SK-N-SH treated with all-trans-retinoic acid at 6 μM for 48 hours (cell line): ENCODE measurements at regions not wholly inside any gene's neighbourhood (a gene's known extent, or its start where the extent isn't known, plus 50 kb on each side); places are given as distances from the start of the nearest gene placed in this dataset.
"Not testable (repeated sequence)": the region's sequence is repeated elsewhere in the genome, so short reads cannot be mapped to it uniquely, and the experiment has no call there.

Source experiments
- ATAC-seq: fragments of 200-7000 bp; cut with Tn5 transposase; 3 replicates; pipeline ENCODE4 v1.9.1; 2020; ENCODE audit warnings: mild to moderate bottlenecking, moderate library complexity
- ARNTL ChIP-seq: fragments of 450-650 bp; formaldehyde crosslinking; IDR thresholded peaks from 2 replicates; pipeline ENCODE4 v1.5.0; 2020; ENCODE audit warnings: low read depth, mild to moderate bottlenecking, moderate library complexity, borderline replicate concordance
- BACH2 ChIP-seq: fragments of 250-450 bp; sonication (Bioruptor Pico); IDR thresholded peaks from 2 replicates; pipeline ENCODE4 v1.9.0; 2021; ENCODE audit warnings: mild to moderate bottlenecking, borderline replicate concordance
- CREB5 ChIP-seq: fragments of 250-450 bp; sonication (Bioruptor Pico); IDR thresholded peaks from 2 replicates; pipeline ENCODE4 v1.5.1; 2020; ENCODE audit warnings: low read depth, mild to moderate bottlenecking, moderate library complexity
- CSDC2 ChIP-seq: fragments of 250-450 bp; sonication (Bioruptor Pico); IDR thresholded peaks from 2 replicates; pipeline ENCODE4 v1.5.0; 2020; ENCODE audit warnings: mild to moderate bottlenecking, moderate library complexity
- ESRRG ChIP-seq: fragments of 250-450 bp; sonication (Bioruptor Pico); IDR thresholded peaks from 2 replicates; pipeline ENCODE4 v1.6.1; 2021; ENCODE audit warnings: mild to moderate bottlenecking
- ISL1 ChIP-seq: fragments of 250-450 bp; sonication (Bioruptor Pico); IDR thresholded peaks from 2 replicates; pipeline ENCODE4 v2.1.2; 2022; ENCODE audit warnings: mild to moderate bottlenecking, moderate library complexity
- OSR1 ChIP-seq: fragments of 250-450 bp; sonication (Bioruptor Pico); IDR thresholded peaks from 2 replicates; pipeline ENCODE4 v1.8.0; 2022; ENCODE audit warnings: moderate library complexity, mild to moderate bottlenecking, inconsistent platforms
- POU6F1 ChIP-seq: fragments of 250-450 bp; sonication (Bioruptor Pico); IDR thresholded peaks from 2 replicates; pipeline ENCODE4 v1.8.0; 2021; ENCODE audit warnings: low read depth, mild to moderate bottlenecking, moderate library complexity, borderline replicate concordance
- PPARA ChIP-seq: fragments of 250-450 bp; sonication (Bioruptor Pico); IDR thresholded peaks from 2 replicates; pipeline ENCODE4 v1.5.0; 2020; ENCODE audit warnings: mild to moderate bottlenecking, borderline replicate concordance
- RARB ChIP-seq: fragments of 250-450 bp; sonication (Bioruptor Pico); IDR thresholded peaks from 2 replicates; pipeline ENCODE4 v1.8.0; 2021; ENCODE audit warnings: mild to moderate bottlenecking, moderate library complexity
- SNAI2 ChIP-seq: fragments of 250-450 bp; sonication (Bioruptor Pico); IDR thresholded peaks from 2 replicates; pipeline ENCODE4 v1.5.0; 2020; ENCODE audit warnings: mild to moderate bottlenecking, moderate library complexity
- TCF4 ChIP-seq: fragments of 250-450 bp; sonication (Bioruptor Pico); IDR thresholded peaks from 2 replicates; pipeline ENCODE4 v1.8.0; 2021; ENCODE audit warnings: mild to moderate bottlenecking, moderate library complexity, borderline replicate concordance
- TOX ChIP-seq: fragments of 250-450 bp; sonication (Bioruptor Pico); IDR thresholded peaks from 2 replicates; pipeline ENCODE4 v1.8.0; 2021; ENCODE audit warnings: mild to moderate bottlenecking, moderate library complexity, borderline replicate concordance
- ZC3H10 ChIP-seq: fragments of 250-450 bp; sonication (Bioruptor Pico); IDR thresholded peaks from 2 replicates; pipeline ENCODE4 v1.5.1; 2021; ENCODE audit warnings: mild to moderate bottlenecking, moderate library complexity
- ZFP3 ChIP-seq: fragments of 250-450 bp; sonication (Bioruptor Pico); IDR thresholded peaks from 2 replicates; pipeline ENCODE4 v1.5.0; 2020; ENCODE audit warnings: mild to moderate bottlenecking, moderate library complexity
- ZFP30 ChIP-seq: fragments of 450-650 bp; formaldehyde crosslinking; IDR thresholded peaks from 2 replicates; pipeline ENCODE4 v1.5.0; 2022; ENCODE audit warnings: mild to moderate bottlenecking, moderate library complexity
- ZNF565 ChIP-seq: fragments of 450-650 bp; formaldehyde crosslinking; conservative IDR thresholded peaks from 2 replicates; pipeline ENCODE4 v1.5.0; 2020; ENCODE audit warnings: low read depth, mild to moderate bottlenecking, moderate library complexity
- ZNF70 ChIP-seq: fragments of 450-650 bp; formaldehyde crosslinking; IDR thresholded peaks from 2 replicates; pipeline ENCODE4 v1.5.0; 2020; ENCODE audit warnings: mild to moderate bottlenecking, moderate library complexity
- ZNF8 ChIP-seq: fragments of 450-650 bp; formaldehyde crosslinking; IDR thresholded peaks from 2 replicates; pipeline ENCODE4 v1.5.0; 2020; ENCODE audit warnings: mild to moderate bottlenecking, moderate library complexity
- TF ChIP-seq, protein P1 (sequence below): fragments of 250-450 bp; sonication (Bioruptor Pico); IDR thresholded peaks from 2 replicates; pipeline ENCODE4 v1.5.0; 2020; ENCODE audit warnings: mild to moderate bottlenecking, moderate library complexity
- TF ChIP-seq, protein P2 (sequence below): fragments of 250-450 bp; sonication (Bioruptor Pico); IDR thresholded peaks from 2 replicates; pipeline ENCODE4 v1.5.1; 2021; ENCODE audit warnings: mild to moderate bottlenecking, moderate library complexity

GRCh38 chr18:34531110-34531509 is 179.0 kb upstream of the DTNA start (continued):
- no peak for TF ChIP-seq CREB5 (CRISPR knock-in tag)
- TF ChIP-seq TOX (CRISPR knock-in tag): no peak
- TF ChIP-seq ZNF70: no peak
- TF ChIP-seq BACH2 (CRISPR knock-in tag): no peak

DNA sequence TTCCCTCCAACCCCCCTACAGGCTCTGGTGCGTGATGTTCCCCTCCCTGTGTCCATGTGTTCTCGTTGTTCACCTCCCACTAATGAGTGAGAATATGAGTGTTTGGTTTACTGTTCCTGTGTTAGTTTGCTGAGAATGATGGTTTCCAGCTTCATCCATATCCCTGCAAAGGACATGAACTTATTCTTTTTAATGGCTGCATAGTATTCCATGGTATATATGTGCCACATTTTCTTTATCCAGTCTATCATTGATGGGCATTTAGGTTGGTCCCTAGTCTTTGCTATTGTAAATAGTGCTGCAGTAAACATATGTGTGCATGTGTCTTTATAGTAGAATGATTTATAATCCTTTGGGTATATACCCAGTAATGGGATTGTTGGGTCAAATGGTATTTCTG is 175.5 kb upstream of the DTNA start:
- ATAC-seq: not testable (repeated sequence)

DNA sequence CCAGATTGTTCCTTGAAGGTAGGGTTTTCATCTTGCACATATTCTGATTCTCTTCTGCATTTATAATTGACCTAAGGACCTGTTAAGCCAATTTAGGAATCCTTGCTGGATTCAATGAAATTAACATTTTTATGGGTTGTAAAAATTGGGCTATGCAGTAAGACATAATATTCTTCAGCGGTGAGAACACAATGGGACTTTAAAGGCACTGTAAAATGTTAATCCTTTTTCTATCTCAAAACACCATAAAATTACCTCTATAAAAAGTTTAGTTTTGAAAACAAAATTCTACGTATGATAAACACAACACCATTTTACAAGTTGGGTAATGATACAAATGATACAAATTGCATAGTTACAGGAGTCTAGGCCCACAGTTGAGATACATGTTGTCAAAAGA is 169.2 kb upstream of the DTNA start:
- no peak for ATAC-seq
- TF ChIP-seq ISL1: no peak
- no peak for TF ChIP-seq ZNF70
- no peak for TF ChIP-seq TCF4 (CRISPR knock-in tag)
- TF ChIP-seq POU6F1 (CRISPR knock-in tag): no peak
- TF ChIP-seq CSDC2 (CRISPR knock-in tag): no peak
- no peak for TF ChIP-seq ZFP30 (CRISPR knock-in tag)
- TF ChIP-seq ZFP3 (CRISPR knock-in tag): no peak
- no peak for TF ChIP-seq ZNF8 (CRISPR knock-in tag)
- TF ChIP-seq SNAI2 (CRISPR knock-in tag): no peak
- TF ChIP-seq, all 23 proteins: peak for 0

GRCh38 chr18:34542625-34543024 is 167.5 kb upstream of the DTNA start:
- no peak for ATAC-seq
- TF ChIP-seq OSR1 (CRISPR knock-in tag): no peak
- no peak for TF ChIP-seq ESRRG (CRISPR knock-in tag)
- no peak for TF ChIP-seq ARNTL (CRISPR knock-in tag)
- TF ChIP-seq, protein P1, sequence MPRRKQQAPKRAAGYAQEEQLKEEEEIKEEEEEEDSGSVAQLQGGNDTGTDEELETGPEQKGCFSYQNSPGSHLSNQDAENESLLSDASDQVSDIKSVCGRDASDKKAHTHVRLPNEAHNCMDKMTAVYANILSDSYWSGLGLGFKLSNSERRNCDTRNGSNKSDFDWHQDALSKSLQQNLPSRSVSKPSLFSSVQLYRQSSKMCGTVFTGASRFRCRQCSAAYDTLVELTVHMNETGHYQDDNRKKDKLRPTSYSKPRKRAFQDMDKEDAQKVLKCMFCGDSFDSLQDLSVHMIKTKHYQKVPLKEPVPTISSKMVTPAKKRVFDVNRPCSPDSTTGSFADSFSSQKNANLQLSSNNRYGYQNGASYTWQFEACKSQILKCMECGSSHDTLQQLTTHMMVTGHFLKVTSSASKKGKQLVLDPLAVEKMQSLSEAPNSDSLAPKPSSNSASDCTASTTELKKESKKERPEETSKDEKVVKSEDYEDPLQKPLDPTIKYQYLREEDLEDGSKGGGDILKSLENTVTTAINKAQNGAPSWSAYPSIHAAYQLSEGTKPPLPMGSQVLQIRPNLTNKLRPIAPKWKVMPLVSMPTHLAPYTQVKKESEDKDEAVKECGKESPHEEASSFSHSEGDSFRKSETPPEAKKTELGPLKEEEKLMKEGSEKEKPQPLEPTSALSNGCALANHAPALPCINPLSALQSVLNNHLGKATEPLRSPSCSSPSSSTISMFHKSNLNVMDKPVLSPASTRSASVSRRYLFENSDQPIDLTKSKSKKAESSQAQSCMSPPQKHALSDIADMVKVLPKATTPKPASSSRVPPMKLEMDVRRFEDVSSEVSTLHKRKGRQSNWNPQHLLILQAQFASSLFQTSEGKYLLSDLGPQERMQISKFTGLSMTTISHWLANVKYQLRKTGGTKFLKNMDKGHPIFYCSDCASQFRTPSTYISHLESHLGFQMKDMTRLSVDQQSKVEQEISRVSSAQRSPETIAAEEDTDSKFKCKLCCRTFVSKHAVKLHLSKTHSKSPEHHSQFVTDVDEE: no peak
- TF ChIP-seq ZNF70: no peak
- TF ChIP-seq TCF4 (CRISPR knock-in tag): no peak
- no peak for TF ChIP-seq BACH2 (CRISPR knock-in tag)
- no peak for TF ChIP-seq TOX (CRISPR knock-in tag)
- TF ChIP-seq ZC3H10 (CRISPR knock-in tag): no peak
- TF ChIP-seq PPARA (CRISPR knock-in tag): no peak
- no peak for TF ChIP-seq RARB (CRISPR knock-in tag)
- TF ChIP-seq ZFP3 (CRISPR knock-in tag): no peak
- TF ChIP-seq POU6F1 (CRISPR knock-in tag): no peak
- no peak for TF ChIP-seq CSDC2 (CRISPR knock-in tag)
- TF ChIP-seq, all 23 proteins: peak for 0

GRCh38 chr18:34543356-34543755 is 166.7 kb upstream of the DTNA start:
- no peak for ATAC-seq
- no peak for TF ChIP-seq TCF4 (CRISPR knock-in tag)
- no peak for TF ChIP-seq POU6F1 (CRISPR knock-in tag)
- no peak for TF ChIP-seq ZNF8 (CRISPR knock-in tag)
- TF ChIP-seq, protein P2, sequence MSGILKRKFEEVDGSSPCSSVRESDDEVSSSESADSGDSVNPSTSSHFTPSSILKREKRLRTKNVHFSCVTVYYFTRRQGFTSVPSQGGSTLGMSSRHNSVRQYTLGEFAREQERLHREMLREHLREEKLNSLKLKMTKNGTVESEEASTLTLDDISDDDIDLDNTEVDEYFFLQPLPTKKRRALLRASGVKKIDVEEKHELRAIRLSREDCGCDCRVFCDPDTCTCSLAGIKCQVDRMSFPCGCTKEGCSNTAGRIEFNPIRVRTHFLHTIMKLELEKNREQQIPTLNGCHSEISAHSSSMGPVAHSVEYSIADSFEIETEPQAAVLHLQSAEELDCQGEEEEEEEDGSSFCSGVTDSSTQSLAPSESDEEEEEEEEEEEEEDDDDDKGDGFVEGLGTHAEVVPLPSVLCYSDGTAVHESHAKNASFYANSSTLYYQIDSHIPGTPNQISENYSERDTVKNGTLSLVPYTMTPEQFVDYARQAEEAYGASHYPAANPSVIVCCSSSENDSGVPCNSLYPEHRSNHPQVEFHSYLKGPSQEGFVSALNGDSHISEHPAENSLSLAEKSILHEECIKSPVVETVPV: no peak
- no peak for TF ChIP-seq ARNTL (CRISPR knock-in tag)
- TF ChIP-seq ZNF70: no peak
- TF ChIP-seq CREB5 (CRISPR knock-in tag): no peak
- TF ChIP-seq TOX (CRISPR knock-in tag): no peak
- TF ChIP-seq ZNF565 (CRISPR knock-in tag): no peak
- no peak for TF ChIP-seq ESRRG (CRISPR knock-in tag)
- TF ChIP-seq ZC3H10 (CRISPR knock-in tag): no peak
